Activated CD8-positive, alpha-beta memory T cell treated with anti-CD3 and anti-CD28 coated beads for 36 hours (primary cell): ENCODE measurements at regions not wholly inside any gene's neighbourhood (a gene's known extent, or its start where the extent isn't known, plus 50 kb on each side); places are given as distances from the start of the nearest gene placed in this dataset.

Experiments used
- CTCF ChIA-PET: fragments of 350-600 bp; sonication (Branson Sonifier 250); formaldehyde crosslinking; loops from one replicate; lab custom pipeline; 2021; ENCODE audit warnings: antibody characterized with exemption; lab: Charles Lee
- POLR2A ChIA-PET: fragments of 350-600 bp; sonication (Branson Sonifier 250); formaldehyde crosslinking; loops from one replicate; lab custom pipeline; 2021; ENCODE audit warnings: antibody characterized with exemption; lab: Charles Lee

- ChIA-PET CTCF (interaction anchor here (0.8 to 1.1 kb wide), 3 partner anchors 10 to 257 kb away, joined by 3 read pairs; no protein-coding TSS in a partner anchor), POLR2A (interaction anchor here (0.6 kb wide), 1 partner anchor 1706 kb away, joined by 4 read pairs; no protein-coding TSS in a partner anchor)
Observed at GRCh38 chr10:78302989-78303854, 269.6 kb downstream of the RPS24 start.

GRCh38 chr10:78304091-78305045 lies 270.7 kb downstream of the RPS24 start:
- ChIA-PET CTCF (interaction anchor here (0.8 to 0.9 kb wide), 2 partner anchors 11 to 258 kb away, joined by 3 read pairs; no protein-coding TSS in a partner anchor), POLR2A (no interaction called here)

- ChIA-PET CTCF (no interaction called here), POLR2A (no interaction called here)
Observed at GRCh38 chr10:78305311-78305710, 271.6 kb downstream of the RPS24 start.

- CTCF ChIA-PET = no interaction called here
- POLR2A ChIA-PET = no interaction called here
Observed at GRCh38 chr10:78306358-78306757, 272.7 kb downstream of the RPS24 start.

GRCh38 chr10:78307576-78307975 lies 273.9 kb downstream of the RPS24 start:
- ChIA-PET CTCF (no interaction called here), POLR2A (no interaction called here)

- CTCF ChIA-PET = no interaction called here
Observed at GRCh38 chr10:78309536-78310237, 276.0 kb downstream of the RPS24 start.

GRCh38 chr10:78310481-78311080 lies 276.9 kb downstream of the RPS24 start:
- CTCF ChIA-PET = no interaction called here

More at GRCh38 chr10:78309536-78310237, 276.0 kb downstream of the RPS24 start:
- POLR2A ChIA-PET = no interaction called here

GRCh38 chr10:78312197-78313047 lies 278.8 kb downstream of the RPS24 start:
- ChIA-PET CTCF (no interaction called here), POLR2A (no interaction called here)

More at GRCh38 chr10:78310481-78311080, 276.9 kb downstream of the RPS24 start:
- POLR2A ChIA-PET = no interaction called here

- ChIA-PET CTCF (no interaction called here), POLR2A (no interaction called here)
Observed at GRCh38 chr10:78313048-78313381, 279.4 kb downstream of the RPS24 start.

- ChIA-PET CTCF (no interaction called here), POLR2A (no interaction called here)
Observed at GRCh38 chr10:78313636-78314035, 280.0 kb downstream of the RPS24 start.

GRCh38 chr10:78314651-78315050 lies 281.0 kb downstream of the RPS24 start:
- CTCF ChIA-PET = no interaction called here
- POLR2A ChIA-PET = no interaction called here

GRCh38 chr10:78316451-78316931 lies 282.8 kb downstream of the RPS24 start:
- POLR2A ChIA-PET = no interaction called here
- CTCF ChIA-PET = no interaction called here

- CTCF ChIA-PET = no interaction called here
- POLR2A ChIA-PET = no interaction called here
Observed at GRCh38 chr10:78318305-78318704, 284.6 kb downstream of the RPS24 start.

GRCh38 chr10:78319371-78319770 lies 285.7 kb downstream of the RPS24 start:
- POLR2A ChIA-PET = no interaction called here

GRCh38 chr10:78319841-78320240 lies 286.2 kb downstream of the RPS24 start:
- CTCF ChIA-PET = no interaction called here
- POLR2A ChIA-PET = no interaction called here

More at GRCh38 chr10:78319371-78319770, 285.7 kb downstream of the RPS24 start:
- CTCF ChIA-PET = no interaction called here

- ChIA-PET POLR2A (no interaction called here), CTCF (no interaction called here)
Observed at GRCh38 chr10:78320506-78320905, 286.8 kb downstream of the RPS24 start.

GRCh38 chr10:78321000-78321399 lies 287.3 kb downstream of the RPS24 start:
- ChIA-PET POLR2A (no interaction called here), CTCF (no interaction called here)

GRCh38 chr10:78321500-78321899 lies 287.8 kb downstream of the RPS24 start:
- ChIA-PET POLR2A (no interaction called here), CTCF (no interaction called here)
